C4-2B (cell line): ENCODE measurements at regions not wholly inside any gene's neighbourhood (a gene's known extent, or its start where the extent isn't known, plus 50 kb on each side); places are given as distances from the start of the nearest gene placed in this dataset.
"Not testable (repeated sequence)": the region's sequence is repeated elsewhere in the genome, so short reads cannot be mapped to it uniquely, and the experiment has no call there.

Experiments
- CTCF ChIP-seq: fragments of 450-650 bp; conservative IDR thresholded peaks from 2 replicates; pipeline ENCODE4 v1.5.1; 2017; ENCODE audit warnings: mild to moderate bottlenecking
- ZFX ChIP-seq: fragments of 450-650 bp; IDR thresholded peaks from 2 replicates; pipeline ENCODE4 v1.6.1; 2017

DNA sequence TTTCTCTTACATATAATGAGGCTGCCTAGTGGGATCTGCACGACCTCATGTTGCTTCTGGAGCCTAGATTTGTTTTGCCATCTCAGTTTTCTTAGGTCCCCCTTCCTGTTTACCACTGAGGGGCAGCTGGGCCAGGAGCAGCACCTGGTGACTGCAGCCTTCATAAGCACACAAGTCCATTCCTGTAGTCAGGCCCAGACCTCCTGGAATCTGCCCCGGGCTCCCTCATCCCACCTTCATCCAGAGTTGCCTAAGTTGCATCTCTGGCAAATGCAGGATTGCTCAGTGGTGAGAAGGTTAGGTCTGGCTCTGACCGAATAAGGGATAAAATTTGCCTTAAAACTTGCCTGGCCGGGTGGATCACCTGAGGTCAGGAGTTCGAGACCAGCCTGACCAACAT is 117.3 kb downstream of the TNFRSF13B start:
- not testable (repeated sequence) for TF ChIP-seq CTCF, ZFX
